Fibroblast of the aortic adventitia (primary cell): ENCODE measurements at regions not wholly inside any gene's neighbourhood (a gene's known extent, or its start where the extent isn't known, plus 50 kb on each side); places are given as distances from the start of the nearest gene placed in this dataset.
"Not testable (repeated sequence)": the region's sequence is repeated elsewhere in the genome, so short reads cannot be mapped to it uniquely, and the experiment has no call there.

Experiments
- DNase-seq: peaks from one replicate; pipeline ENCODE4 v3.0.0-alpha.2; 2010; ENCODE audit warnings: low read depth
- H3K4me3 ChIP-seq: 2 replicates; pipeline ENCODE4 v1.5.1; 2011; ENCODE audit warnings: low read depth, mild to moderate bottlenecking, control low read depth, low read length, moderate library complexity
- CTCF ChIP-seq: IDR thresholded peaks from 2 replicates; pipeline ENCODE4 v1.5.1; 2011; ENCODE audit warnings: mild to moderate bottlenecking, low read length, control low read depth, inconsistent platforms; ENCODE audit not compliant: insufficient read depth

GRCh38 chr20:29741894-29742698 lies 1515.4 kb upstream of the DEFB115 start:
- H3K4me3 ChIP-seq = no peak overlapping the region
- no peak for DNase-seq
- TF ChIP-seq CTCF = no peak

- DNase-seq = no peak
- no peak overlapping the region for H3K4me3 ChIP-seq
- TF ChIP-seq CTCF = no peak
Observed at GRCh38 chr20:29742699-29743100, 1514.8 kb upstream of the DEFB115 start.

GRCh38 chr20:29743101-29743931 lies 1514.1 kb upstream of the DEFB115 start:
- H3K4me3 ChIP-seq = no peak overlapping the region
- no peak for TF ChIP-seq CTCF
- DNase-seq = no peak

- TF ChIP-seq CTCF = no peak
- DNase-seq = no peak
- no peak overlapping the region for H3K4me3 ChIP-seq
Observed at GRCh38 chr20:29744071-29744470, 1513.4 kb upstream of the DEFB115 start.

- DNase-seq, H3K4me3 ChIP-seq: not testable (repeated sequence)
Observed at GRCh38 chr20:29745534-29746245, 1511.8 kb upstream of the DEFB115 start.

GRCh38 chr20:29750268-29750899 lies 1507.1 kb upstream of the DEFB115 start:
- H3K4me3 ChIP-seq = no peak overlapping the region
- TF ChIP-seq CTCF = no peak
- DNase-seq = no peak

- H3K4me3 ChIP-seq = not testable (repeated sequence)
Observed at GRCh38 chr20:29752644-29753425, 1504.6 kb upstream of the DEFB115 start.

GRCh38 chr20:29753426-29753746 lies 1504.1 kb upstream of the DEFB115 start:
- not testable (repeated sequence) for DNase-seq

More at GRCh38 chr20:29752644-29753425, 1504.6 kb upstream of the DEFB115 start:
- not testable (repeated sequence) for DNase-seq

GRCh38 chr20:29753879-29754278 lies 1503.6 kb upstream of the DEFB115 start:
- DNase-seq, H3K4me3 ChIP-seq: not testable (repeated sequence)

More at GRCh38 chr20:29753426-29753746, 1504.1 kb upstream of the DEFB115 start:
- H3K4me3 ChIP-seq = not testable (repeated sequence)

GRCh38 chr20:29755854-29756498 lies 1501.5 kb upstream of the DEFB115 start:
- not testable (repeated sequence) for DNase-seq, H3K4me3 ChIP-seq
